ENCODE measurements at regions not wholly inside any gene's neighbourhood (a gene's known extent, or its start where the extent isn't known, plus 50 kb on each side); places are given as distances from the start of the nearest gene placed in this dataset.

GRCh38 chr11:45518141-45518832 lies 147.1 kb downstream of the CHST1 start:
- DNase-seq (ENCODE audit: low read depth in 2 of 2): no peak

GRCh38 chr11:45517171-45517770 lies 148.2 kb downstream of the CHST1 start:
- no peak for DNase-seq (ENCODE audit: low read depth in 2 of 2)

DNA sequence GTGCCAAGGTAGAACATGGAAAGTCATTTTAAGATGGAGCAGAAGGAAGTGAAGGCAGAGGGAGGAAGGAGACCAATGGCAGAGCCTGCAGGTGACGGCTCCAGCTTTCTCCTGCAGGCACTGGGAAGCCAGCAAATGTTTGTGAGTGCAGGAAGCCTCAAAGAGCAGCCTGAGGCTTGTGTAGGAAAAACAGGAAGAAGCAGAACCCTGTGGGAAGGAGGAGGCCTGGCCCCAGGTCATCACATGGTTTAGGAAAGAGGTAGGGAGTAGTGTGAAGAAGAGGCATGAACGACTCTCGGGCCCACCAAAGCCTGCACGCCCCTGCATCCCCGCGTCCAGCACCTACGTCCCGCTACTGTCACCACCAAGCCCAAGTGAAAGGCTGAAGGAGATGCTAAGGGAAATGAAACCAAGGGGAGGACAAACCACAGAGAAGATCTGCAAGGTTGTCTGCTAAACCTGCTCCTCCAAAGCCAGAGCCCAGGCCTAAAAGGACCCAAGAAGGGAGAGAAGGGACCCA lies 151.5 kb downstream of the CHST1 start:
- no peak for DNase-seq (ENCODE audit: low read depth in 2 of 2)

DNA sequence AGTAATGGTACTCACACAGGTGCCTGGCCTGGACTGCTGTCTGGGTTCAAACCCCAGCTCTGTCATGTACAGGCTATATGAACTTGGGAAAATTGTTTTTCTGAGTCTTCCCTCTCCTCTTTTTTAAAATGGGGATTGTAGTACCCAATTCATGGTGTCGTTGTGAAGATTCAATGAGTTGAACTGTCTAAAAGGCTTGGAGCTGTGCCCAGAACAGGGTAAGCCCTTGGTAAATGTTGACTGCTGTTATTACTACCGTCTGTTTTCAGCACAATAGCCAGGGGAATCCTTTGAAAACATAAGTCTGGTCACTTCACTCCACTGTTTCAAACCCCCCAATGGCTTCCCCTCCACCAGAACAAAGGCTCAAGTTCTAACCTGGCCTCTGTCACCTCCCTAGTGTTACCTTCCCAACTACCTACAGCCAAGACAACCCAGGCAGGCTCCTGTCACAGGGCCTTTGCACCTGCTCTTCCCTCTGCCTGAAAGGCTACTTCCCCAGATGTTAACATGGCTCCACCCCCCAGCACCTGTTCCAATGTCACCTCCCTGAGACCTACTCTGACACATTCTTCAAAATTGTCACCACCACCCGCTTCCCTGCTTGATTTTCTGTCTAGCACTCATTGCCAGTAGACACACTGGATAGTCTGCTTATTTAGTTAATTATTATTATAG lies 152.8 kb downstream of the CHST1 start:
- DNase-seq (ENCODE audit: low read depth in 2 of 2): no peak

DNA sequence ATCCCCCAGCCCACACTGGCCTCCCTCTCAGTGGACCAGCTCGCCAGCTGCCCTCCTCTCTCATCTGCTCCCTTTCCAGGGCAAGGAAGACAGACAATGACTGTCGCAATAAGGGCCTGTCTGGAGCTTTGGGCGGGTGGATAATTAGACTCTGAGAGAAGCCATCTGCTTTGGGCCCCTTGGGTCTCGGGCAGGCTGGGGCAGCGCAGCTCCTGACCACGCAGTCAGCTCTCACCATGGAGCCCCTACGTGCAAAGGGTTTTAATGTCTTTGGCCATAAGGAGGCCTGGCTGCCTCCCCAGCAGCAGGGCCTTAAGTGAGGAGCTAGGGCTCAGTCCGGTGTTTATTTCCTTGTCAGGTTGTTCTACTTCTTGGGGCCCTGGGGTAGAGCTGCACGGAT lies 153.9 kb downstream of the CHST1 start:
- no peak for DNase-seq (ENCODE audit: low read depth in 2 of 2)

GRCh38 chr11:45507916-45508315 lies 157.5 kb downstream of the CHST1 start:
- DNase-seq (ENCODE audit: low read depth in 2 of 2): no peak

DNA sequence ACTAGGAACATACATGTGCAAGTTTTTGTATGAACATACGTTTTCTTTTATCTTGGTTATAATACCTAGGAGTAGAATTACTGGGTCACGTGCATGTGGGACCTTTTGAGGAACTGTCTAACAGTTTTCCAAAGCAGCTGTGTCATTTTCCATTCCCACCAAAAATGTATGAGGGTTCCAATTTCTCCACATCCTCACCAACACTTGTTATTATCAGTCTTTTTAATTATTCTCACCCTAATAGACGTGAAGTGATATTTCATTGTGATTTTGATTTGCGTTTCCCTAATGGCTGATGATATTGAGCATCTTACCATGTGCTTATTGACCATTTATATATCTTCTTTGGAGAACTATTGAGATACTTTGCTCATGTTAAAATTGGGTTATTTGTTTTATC lies 162.1 kb downstream of the CHST1 start:
- DNase-seq (ENCODE audit: low read depth in 2 of 2): no peak

- no peak for DNase-seq (ENCODE audit: low read depth in 2 of 2)
Observed at GRCh38 chr11:45502226-45502545, 163.2 kb downstream of the CHST1 start.

- DNase-seq (ENCODE audit: low read depth in 2 of 2): no peak
Observed at GRCh38 chr11:45501392-45502225, 163.8 kb downstream of the CHST1 start.

- DNase-seq (ENCODE audit: low read depth in 2 of 2): no peak
Observed at GRCh38 chr11:45500451-45500850, 165.0 kb downstream of the CHST1 start.

DNA sequence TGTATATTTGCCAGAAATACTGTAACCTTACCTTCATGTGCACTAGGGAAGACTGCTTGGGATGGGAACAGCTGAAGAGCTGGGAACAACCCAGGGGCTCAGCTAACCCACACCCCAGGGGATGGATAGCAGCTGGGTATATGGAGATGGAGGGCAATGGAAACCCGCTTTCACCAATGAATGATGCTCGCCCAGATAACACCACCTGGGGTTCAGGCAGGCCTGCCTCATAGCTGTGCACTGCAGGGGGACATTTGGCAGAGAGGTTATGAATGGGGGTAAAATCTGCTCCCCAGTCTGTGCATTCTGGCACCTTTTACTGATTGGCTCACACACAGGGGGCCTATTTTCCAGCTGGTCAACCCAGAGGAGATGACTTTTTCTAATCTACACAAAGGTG lies 170.7 kb downstream of the CHST1 start:
- no peak for DNase-seq (ENCODE audit: low read depth in 2 of 2)

DNA sequence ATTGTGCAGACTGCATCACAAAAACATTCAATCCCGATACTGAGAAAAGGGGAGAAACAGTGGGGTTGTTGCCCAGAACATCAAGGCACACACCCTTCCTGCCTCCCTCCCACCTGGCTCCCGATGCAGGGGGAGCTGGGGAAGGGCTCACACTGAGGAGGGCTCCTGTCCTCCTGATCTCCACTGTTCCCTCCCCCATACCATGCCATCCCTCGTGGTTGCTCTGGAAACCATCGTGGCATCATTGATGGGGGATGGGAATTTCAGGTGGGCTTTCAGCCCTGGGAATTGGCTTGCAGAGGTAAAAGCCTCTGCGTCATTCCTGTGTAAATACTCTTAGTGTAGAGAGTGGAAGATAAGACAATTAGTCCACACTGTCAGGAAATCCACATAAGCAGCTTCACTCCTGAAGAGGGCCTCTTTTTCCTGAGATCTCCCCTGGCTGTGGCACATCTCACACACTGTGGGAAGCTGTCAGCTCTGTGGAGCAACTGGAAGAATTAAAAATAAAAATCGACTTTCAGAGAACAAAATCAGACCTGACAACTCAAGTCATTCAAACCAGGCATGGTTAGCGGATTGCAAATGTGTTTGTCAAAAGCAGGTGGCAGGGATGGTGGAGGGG lies 176.0 kb downstream of the CHST1 start:
- no peak for DNase-seq (ENCODE audit: low read depth in 2 of 2)

DNA sequence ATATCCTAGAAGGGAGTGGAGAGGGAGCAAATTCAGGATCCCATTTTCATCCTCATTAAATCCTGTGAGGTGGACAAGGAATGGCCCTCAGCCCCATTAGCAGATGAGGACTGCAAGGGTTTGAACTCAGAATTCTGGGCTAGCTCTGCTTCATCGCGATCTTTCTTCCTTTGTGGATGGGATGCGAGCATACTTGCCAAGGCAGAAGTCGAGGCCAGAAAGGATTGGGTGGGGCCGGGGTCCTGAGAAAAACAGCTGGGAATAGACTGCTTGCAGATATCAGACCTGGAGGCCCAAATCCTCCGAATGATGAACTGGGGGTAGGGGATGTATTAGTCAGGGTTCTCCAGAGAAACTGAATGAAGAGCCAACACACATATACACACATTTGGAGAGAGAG lies 179.0 kb downstream of the CHST1 start:
- DNase-seq (ENCODE audit: low read depth in 2 of 2): no peak

DNA sequence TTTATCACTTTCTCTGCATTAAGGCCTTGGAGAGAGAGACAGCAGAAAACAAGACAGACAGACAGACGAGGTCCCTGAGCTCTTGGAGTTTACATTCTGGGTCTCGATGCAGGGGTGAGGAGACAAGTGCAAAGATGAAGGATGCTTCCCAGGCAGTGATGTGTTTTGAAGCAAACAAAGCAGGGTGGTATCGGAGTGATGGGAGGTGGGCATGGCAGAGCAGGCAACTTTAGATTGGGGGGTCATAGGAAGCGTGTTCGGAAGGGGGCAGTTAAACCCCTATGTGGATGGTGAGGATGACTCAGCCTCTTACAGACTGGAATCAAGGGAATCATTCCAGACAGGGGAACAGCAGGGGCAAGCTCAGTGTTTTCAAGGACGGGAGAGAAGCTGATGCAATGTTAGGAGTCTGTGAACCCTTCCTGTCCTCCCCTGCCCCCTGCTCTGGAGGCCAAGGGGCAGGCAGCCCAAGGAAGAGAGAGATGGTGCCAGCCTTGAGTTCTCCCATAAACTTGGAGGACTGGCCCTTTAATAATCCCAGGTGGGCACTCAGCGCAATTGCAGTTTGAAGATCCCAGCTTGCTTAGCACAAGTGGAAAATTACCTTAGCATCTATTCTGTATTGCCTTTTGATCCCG lies 180.2 kb downstream of the CHST1 start:
- no peak for DNase-seq (ENCODE audit: low read depth in 2 of 2)

DNA sequence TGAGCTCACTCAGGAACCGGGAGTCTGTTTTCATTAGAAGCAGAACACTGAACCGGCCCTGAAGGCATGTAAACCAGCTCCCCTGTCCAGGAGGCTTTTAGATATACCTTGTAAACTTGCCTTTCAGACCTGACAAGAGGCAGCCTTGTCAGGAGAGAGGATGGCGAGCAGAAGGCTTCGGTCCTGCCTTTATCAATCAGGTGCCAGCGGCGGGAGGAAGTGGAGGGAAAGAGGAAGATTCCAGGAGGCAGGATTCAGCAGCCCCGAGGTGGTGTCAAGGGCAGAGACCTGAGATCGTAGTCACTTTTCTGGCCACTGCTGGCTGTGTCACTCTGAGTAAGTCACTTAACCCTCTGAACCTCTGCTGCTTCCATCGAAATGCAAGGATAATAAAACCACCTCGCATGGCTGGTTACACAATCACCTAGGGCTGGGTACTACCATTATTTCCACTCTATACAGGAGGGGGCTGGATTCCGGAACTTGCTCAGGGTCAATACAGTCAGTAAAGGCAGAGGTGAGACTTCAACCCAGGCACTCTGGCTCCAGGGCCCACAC lies 181.0 kb downstream of the CHST1 start:
- no peak for DNase-seq (ENCODE audit: low read depth in 2 of 2)

GRCh38 chr11:45483416-45483815 lies 182.0 kb downstream of the CHST1 start:
- DNase-seq (ENCODE audit: low read depth in 2 of 2): no peak

- no peak for DNase-seq (ENCODE audit: low read depth in 2 of 2)
Observed at GRCh38 chr11:45482331-45482730, 183.1 kb downstream of the CHST1 start.

GRCh38 chr11:45481026-45481425 lies 184.4 kb downstream of the CHST1 start:
- no peak for DNase-seq (ENCODE audit: low read depth in 2 of 2)

GRCh38 chr11:45477588-45477987 lies 187.8 kb downstream of the CHST1 start:
- no peak for DNase-seq (ENCODE audit: low read depth in 2 of 2)

GRCh38 chr11:45476126-45476525 lies 189.3 kb downstream of the CHST1 start:
- DNase-seq (ENCODE audit: low read depth in 2 of 2): no peak

GRCh38 chr11:45475173-45475572 lies 189.0 kb upstream of the SYT13 start:
- DNase-seq (ENCODE audit: low read depth in 2 of 2): no peak
